22Rv1 (cell line): ENCODE measurements at regions not wholly inside any gene's neighbourhood (a gene's known extent, or its start where the extent isn't known, plus 50 kb on each side); places are given as distances from the start of the nearest gene placed in this dataset.

Source experiments
- CTCF ChIP-seq: fragments of 450-650 bp; IDR thresholded peaks from 2 replicates; pipeline ENCODE4 v1.5.1; 2017; ENCODE audit warnings: mild to moderate bottlenecking
- ZFX ChIP-seq: fragments of 450-650 bp; IDR thresholded peaks from 2 replicates; pipeline ENCODE4 v1.6.1; 2017; ENCODE audit warnings: antibody characterized with exemption, borderline replicate concordance

GRCh38 chr20:60187683-60188082, 229.5 kb downstream of the CDH26 start:
- TF ChIP-seq CTCF (no peak), ZFX (no peak)
